ENCODE measurements at regions not wholly inside any gene's neighbourhood (a gene's known extent, or its start where the extent isn't known, plus 50 kb on each side); places are given as distances from the start of the nearest gene placed in this dataset.

DNA sequence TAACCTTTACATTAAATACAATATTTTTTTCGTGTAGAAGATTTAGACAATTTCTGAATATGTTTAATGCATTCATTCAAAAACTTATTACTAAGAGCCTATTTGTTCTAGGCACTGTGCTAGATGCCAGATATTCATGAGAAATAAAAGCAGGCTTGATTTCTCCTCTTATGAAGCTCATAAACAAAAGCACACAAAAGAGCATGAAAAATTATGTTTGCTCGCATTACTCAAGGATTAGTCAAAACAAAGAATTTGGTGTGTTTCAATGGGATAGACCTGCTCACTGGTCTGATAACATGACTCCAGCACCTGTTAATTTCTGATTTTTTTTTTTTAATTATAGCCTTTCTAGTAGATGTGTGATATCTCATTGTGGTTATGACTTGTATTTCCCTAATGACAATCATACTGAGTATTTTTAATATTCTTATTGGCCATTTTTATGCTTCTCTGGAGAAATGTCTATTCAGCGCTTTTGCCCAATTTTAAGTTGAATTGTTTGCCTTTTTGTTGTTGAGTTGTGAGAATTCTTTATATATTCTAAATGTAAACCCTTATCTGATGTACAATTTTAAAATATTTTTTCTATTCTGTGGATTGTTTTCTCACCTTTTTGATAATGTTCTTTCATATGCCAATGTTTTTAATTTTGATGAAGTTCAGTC lies 382.3 kb upstream of the ADGRL4 start:
- no peak for DNase-seq (ENCODE audit: low spot score)

DNA sequence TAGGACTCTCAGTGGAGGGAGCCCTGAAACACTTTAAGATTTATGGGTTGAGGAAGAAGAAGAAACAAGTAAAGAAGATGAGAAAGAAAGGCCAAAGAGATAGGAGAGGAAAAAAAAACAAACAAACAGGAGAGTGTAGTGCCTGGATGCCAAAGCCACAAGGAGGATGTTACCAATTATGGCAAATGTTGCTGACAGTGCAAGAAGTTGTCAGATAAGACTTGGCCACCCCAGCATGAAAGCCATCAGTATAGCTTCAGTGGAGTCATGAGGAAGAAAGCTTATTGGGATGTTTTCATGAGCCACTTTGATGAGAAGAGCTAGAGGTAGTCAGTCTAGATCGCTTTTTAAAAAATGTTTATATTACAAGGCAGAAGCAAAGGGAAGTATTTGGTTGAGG lies 380.2 kb upstream of the ADGRL4 start:
- DNase-seq (ENCODE audit: low spot score): no peak

DNA sequence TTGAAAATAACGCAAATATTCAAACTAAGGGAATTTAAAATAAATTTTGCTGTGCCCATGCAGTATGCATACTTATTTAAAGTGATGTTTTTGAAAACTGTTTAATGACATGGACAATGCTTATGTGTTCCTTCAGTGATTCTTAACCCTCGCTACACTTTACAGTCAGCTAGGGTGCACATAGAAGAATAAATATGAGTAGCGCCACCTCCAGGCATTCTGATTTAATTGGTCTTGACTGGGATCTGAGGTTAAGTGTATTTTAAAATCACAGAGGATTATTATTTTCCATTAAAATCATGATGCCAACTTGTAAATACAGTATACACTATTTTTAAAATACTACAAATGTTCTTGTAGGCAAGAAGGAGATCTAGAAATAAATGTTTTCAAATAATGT lies 373.5 kb upstream of the ADGRL4 start:
- DNase-seq (ENCODE audit: low spot score): no peak

- no peak for DNase-seq (ENCODE audit: low spot score)
Observed at GRCh38 chr1:79376106-79376505, 369.6 kb upstream of the ADGRL4 start.

DNA sequence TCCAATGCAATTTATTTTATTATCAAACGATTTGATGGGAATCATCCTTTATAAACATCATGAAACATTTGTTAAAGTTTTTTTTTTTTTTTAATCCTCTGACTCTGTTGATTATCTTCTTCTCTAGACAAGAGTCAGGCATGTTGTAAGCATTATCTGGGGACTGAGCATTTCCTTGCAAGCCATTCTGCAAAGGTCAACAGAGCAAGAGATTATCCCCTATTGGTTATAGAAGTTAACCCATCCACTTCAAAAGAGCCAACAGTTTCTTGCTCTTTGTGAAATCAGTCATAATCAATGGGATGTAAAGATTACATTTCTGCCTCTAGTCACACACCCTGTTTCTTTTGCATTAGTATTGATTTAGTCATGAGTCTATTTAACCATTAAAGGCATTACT lies 368.8 kb upstream of the ADGRL4 start:
- no peak for DNase-seq (ENCODE audit: low spot score)

DNA sequence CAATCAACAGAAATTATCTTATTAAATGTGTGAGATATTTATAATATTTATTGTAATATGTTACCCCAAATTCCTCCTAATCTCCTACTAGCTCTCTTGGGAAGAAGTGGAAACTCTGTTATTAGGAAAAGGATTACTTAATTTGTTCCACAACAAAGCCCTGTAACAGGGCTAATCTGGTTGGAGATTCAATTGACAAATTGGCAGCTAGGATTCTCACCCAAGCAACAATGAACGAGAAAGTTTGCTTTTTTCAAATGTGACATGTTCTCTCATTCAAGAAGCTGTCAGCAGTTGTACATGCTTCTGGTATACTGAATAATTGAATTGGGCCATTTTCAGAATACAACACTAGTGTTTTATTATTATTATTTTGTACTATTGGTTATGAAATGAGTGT lies 367.9 kb upstream of the ADGRL4 start:
- DNase-seq (ENCODE audit: low spot score): no peak

- no peak for DNase-seq (ENCODE audit: low spot score)
Observed at GRCh38 chr1:79373481-79374125, 367.1 kb upstream of the ADGRL4 start.

DNA sequence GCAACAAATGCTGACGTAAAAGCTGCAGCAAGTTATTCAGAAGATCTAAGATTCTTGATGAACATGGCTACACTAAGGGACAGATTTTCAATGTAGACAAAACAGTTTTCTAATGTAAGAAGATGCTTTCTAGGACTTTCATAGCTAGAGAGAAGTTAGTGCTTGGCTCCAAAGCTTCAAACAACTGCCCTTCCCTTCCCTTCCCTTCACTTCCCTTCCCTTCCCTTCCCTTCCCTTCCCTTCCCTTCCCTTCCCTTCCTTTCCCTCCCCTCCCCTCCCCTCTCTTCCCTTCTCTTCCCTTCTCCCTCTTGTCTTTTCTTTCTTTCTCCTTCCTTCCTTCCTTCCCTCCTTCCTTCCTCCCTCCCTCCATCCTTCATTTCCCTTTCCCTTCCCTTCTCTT lies 365.3 kb upstream of the ADGRL4 start:
- no peak for DNase-seq (ENCODE audit: low spot score)

GRCh38 chr1:79369091-79369490 lies 362.6 kb upstream of the ADGRL4 start:
- DNase-seq (ENCODE audit: low spot score): no peak

- no peak for DNase-seq (ENCODE audit: low spot score)
Observed at GRCh38 chr1:79364896-79365295, 358.4 kb upstream of the ADGRL4 start.

DNA sequence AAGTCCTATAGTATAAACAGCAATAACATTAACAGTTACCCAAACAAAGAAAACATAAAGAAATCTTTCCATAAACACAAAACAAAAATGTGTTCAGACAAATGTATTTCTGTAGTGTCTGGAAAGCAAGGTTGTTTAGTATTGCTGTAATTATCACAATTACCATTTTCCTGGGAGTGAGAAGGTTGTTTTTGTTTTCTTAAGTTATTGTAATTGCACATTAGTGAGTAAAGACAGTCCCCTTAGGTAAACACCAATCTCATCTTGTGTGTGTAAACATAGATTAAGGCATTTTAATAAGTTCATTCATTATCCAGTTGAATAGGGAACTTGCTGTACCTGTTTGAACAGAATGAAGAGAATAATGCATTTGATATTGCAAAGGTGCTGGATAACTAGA lies 356.9 kb upstream of the ADGRL4 start:
- DNase-seq (ENCODE audit: low spot score): no peak

GRCh38 chr1:79362470-79362869 lies 355.9 kb upstream of the ADGRL4 start:
- no peak for DNase-seq (ENCODE audit: low spot score)

- DNase-seq (ENCODE audit: low spot score): no peak
Observed at GRCh38 chr1:79355090-79355489, 348.6 kb upstream of the ADGRL4 start.

DNA sequence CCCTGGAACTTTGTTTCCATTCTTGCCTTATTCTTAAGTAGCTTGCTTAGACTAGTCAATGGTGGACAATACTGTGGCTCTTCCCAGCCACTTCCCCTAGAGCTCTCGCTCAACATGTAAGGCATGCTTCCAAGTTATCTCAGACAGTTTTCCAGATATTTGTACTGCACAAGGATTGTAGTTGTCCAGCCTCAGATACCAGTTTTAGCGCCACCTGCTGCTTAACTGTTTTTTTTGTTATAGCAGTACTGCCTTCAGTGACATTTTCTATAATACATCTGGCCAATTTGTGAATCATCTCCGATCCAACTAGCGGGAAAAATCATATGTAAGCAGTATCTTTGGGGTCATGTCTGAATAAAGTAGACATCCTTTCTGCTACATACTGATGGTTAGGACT lies 346.7 kb upstream of the ADGRL4 start:
- peak; percentile 12 for DNase-seq (ENCODE audit: low spot score)

DNA sequence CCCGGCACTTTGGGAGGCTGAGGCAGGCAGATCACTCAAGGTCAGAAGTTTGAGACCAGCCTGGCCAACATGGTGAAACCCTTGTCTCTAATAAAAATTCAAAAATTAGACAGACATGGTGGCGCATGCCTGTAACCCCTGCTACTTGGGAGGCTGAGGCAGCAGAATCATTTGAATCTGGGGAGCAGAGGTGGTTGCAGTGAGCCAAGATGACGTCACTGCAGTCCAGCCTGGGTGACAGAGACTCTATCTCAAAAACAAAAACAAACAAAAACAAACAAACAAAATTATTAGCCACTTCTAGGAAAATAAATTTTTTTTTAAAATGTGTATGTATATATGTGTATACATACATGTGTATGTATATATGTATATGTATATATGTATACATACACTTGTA lies 320.3 kb upstream of the ADGRL4 start:
- DNase-seq (ENCODE audit: low spot score): no peak

DNA sequence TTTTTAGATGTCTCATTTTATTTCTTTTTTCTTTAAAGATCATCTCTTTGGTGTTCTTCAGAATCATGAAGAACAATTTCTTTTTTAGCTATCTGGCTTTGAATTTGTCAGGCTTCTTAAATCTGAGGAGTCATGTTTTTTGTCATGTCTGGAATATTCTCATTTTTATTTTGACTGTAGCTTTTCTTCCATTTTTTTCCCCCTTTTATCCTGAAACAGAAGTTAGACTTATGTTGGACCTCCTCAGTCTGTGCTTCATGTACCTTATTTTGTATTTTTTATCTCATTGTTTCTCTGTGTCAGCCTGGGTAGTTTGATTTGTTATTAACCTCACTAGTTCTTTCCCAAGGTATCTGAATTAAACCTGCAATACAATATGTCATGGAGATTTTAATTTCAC lies 319.2 kb upstream of the ADGRL4 start:
- DNase-seq (ENCODE audit: low spot score): no peak

DNA sequence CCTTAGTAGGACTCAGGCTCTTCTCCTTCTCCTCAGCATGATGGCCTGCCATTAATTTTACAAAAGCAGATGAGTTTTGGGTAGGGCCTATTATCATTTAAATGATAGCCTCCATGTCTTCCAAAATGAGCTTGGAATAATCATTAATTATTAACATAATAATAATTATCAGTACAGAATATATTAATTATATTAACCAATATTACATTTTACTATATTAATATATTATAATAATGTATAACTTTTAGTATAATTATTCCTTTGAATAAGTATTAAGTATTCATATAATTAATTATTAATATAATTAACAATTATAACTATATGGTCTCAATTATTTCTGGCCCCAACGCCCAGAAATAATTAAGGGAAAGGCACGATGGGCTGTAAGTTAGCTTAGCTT lies 318.6 kb upstream of the ADGRL4 start:
- no peak for DNase-seq (ENCODE audit: low spot score)

- DNase-seq (ENCODE audit: low spot score): no peak
Observed at GRCh38 chr1:79323239-79324025, 316.9 kb upstream of the ADGRL4 start.

DNA sequence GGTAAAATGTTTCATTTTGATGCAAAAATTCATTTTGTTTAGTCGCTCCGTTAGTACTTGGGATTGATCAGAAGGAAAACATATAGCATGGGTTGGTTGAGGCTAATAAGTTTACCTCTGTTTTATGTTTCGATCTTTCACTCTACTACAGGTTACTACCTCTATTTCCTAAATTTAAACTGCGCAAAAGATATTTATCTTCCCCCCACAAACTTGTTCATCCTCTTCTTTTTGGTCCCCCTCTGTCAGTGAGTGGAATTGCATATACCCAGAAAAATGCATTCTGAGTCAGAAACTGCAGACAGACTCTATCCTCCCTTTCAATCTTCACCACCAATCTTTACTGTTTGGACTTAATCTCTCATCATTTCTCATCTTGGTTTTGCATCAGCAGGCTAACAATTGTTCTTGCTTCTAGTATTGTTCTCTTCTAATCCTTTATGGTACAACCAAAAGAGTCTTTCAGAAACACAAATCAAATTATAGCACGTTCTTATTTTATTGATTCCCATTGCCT lies 316.0 kb upstream of the ADGRL4 start:
- no peak for DNase-seq (ENCODE audit: low spot score)

DNA sequence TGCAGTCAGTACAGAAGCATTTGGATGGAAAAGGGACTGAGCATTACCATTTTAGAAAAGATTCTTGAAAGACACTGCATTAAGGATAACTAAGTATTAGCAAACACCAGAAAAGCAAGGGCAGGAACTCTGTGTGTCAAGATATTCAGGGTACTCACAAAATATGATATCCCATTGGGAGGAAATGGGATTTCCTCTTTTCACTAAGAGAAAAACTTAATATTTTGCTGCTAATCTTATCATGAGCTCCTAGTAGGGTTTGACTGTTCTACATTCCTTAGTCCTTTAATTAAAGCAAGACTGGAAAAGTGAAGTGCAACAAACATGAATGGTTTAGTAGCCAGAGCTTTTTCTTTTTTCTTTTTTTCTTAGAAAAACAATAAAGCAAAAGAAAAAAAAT lies 305.9 kb upstream of the ADGRL4 start:
- DNase-seq (ENCODE audit: low spot score): no peak

- no peak for DNase-seq (ENCODE audit: low spot score)
Observed at GRCh38 chr1:79310609-79311008, 304.1 kb upstream of the ADGRL4 start.

- DNase-seq (ENCODE audit: low spot score): no peak
Observed at GRCh38 chr1:79304131-79304530, 297.6 kb upstream of the ADGRL4 start.

GRCh38 chr1:79303040-79303439 lies 296.5 kb upstream of the ADGRL4 start:
- DNase-seq (ENCODE audit: low spot score): no peak

Data from HuH-7 (cell line).